NB4 (cell line): ENCODE measurements at regions not wholly inside any gene's neighbourhood (a gene's known extent, or its start where the extent isn't known, plus 50 kb on each side); places are given as distances from the start of the nearest gene placed in this dataset.

Source experiments
- CTCF ChIP-seq: IDR thresholded peaks from one replicate; pipeline ENCODE4 v1.5.1; 2012; ENCODE audit warnings: low read depth, low read length
- MAX ChIP-seq: IDR thresholded peaks from 2 replicates; pipeline ENCODE4 v1.6.1; 2011; ENCODE audit warnings: low read depth, low read length

DNA sequence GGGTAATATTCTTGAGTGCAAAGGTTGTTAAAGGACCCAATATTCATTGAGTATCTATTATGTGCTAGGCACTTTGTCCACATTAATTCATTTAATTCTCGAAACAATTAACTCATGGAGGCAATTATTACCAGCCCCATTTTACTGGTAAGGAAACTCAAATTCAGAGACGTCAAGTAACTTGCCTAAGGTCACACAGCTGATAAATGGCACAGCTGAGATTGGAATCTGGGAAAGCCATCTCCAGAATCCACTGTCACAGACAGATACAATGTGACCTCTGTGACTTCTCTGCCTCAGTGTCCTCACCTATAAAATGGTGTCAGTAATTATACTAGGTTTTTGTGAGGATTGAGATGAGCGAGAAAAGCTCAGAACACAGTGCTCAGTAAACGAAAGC, 320.8 kb upstream of the ZFHX3 start:
- no peak for TF ChIP-seq CTCF
- TF ChIP-seq MAX, result no peak
